H9 (cell line): ENCODE measurements at regions not wholly inside any gene's neighbourhood (a gene's known extent, or its start where the extent isn't known, plus 50 kb on each side); places are given as distances from the start of the nearest gene placed in this dataset.

Source experiments
- DNase-seq: peaks from one replicate; pipeline ENCODE4 v3.0.0-alpha.2; 2017
- H2AFZ ChIP-seq: one replicate; pipeline ENCODE4 v1.6.1; 2013; ENCODE audit warnings: mild to moderate bottlenecking, low read length, control low read depth, moderate library complexity
- H2AK5ac ChIP-seq: 2 replicates; pipeline ENCODE4 v1.6.1; 2013; ENCODE audit warnings: low read length, control low read depth, mixed read lengths; ENCODE audit not compliant: insufficient read length
- H2BK120ac ChIP-seq: one replicate; pipeline ENCODE4 v1.6.1; 2013; ENCODE audit warnings: low read depth, mild to moderate bottlenecking, low read length, control low read depth, inconsistent platforms; ENCODE audit not compliant: poor library complexity, severe bottlenecking
- H2BK12ac ChIP-seq: 2 replicates; pipeline ENCODE4 v1.6.1; 2013; ENCODE audit warnings: low read length, control low read depth, mixed read lengths, low read depth; ENCODE audit not compliant: insufficient read length
- H2BK15ac ChIP-seq: 2 replicates; pipeline ENCODE4 v1.6.1; 2013; ENCODE audit warnings: low read depth, low read length, control low read depth
- H2BK20ac ChIP-seq: one replicate; pipeline ENCODE4 v1.6.1; 2013; ENCODE audit warnings: low read depth, mild to moderate bottlenecking, low read length, control low read depth, inconsistent platforms; ENCODE audit not compliant: poor library complexity, severe bottlenecking
- H2BK5ac ChIP-seq: 2 replicates; pipeline ENCODE4 v1.6.1; 2013; ENCODE audit warnings: low read length, control low read depth, mixed read lengths; ENCODE audit not compliant: insufficient read length
- H3K14ac ChIP-seq: 2 replicates; pipeline ENCODE4 v1.6.1; 2013; ENCODE audit warnings: low read length, control low read depth; ENCODE audit not compliant: insufficient read depth
- H3K18ac ChIP-seq: 2 replicates; pipeline ENCODE4 v1.6.1; 2013; ENCODE audit warnings: low read depth, mild to moderate bottlenecking, mixed read lengths, low read length, control low read depth; ENCODE audit not compliant: insufficient read length
- H3K23ac ChIP-seq: 2 replicates; pipeline ENCODE4 v1.6.1; 2013; ENCODE audit warnings: low read length, control low read depth, mixed read lengths, low read depth; ENCODE audit not compliant: insufficient read length
- H3K23me2 ChIP-seq: 2 replicates; pipeline ENCODE4 v1.6.1; 2013; ENCODE audit warnings: low read depth, mild to moderate bottlenecking, mixed read lengths, low read length, control low read depth; ENCODE audit not compliant: insufficient read length, poor library complexity, severe bottlenecking
- H3K27ac ChIP-seq: 2 replicates; pipeline ENCODE4 v1.5.1; 2013; ENCODE audit warnings: low read length, control low read depth, mixed read lengths, low read depth; ENCODE audit not compliant: insufficient read length
- H3K27me3 ChIP-seq: 2 replicates; pipeline ENCODE4 v1.6.1; 2013; ENCODE audit warnings: low read length, control low read depth, inconsistent platforms; ENCODE audit not compliant: insufficient read depth
- H3K4ac ChIP-seq: 2 replicates; pipeline ENCODE4 v1.6.1; 2013; ENCODE audit warnings: low read depth, mild to moderate bottlenecking, control low read depth, inconsistent platforms, low read length, moderate library complexity
- H3K4me1 ChIP-seq: 2 replicates; pipeline ENCODE4 v1.6.1; 2013; ENCODE audit warnings: low read length, control low read depth, inconsistent platforms; ENCODE audit not compliant: insufficient read depth
- H3K4me2 ChIP-seq: 2 replicates; pipeline ENCODE4 v1.6.1; 2013; ENCODE audit warnings: low read length, control low read depth, mixed read lengths; ENCODE audit not compliant: insufficient read length, insufficient read depth
- H3K56ac ChIP-seq: 2 replicates; pipeline ENCODE4 v1.6.1; 2013; ENCODE audit warnings: low read depth, mild to moderate bottlenecking, mixed read lengths, low read length, control low read depth; ENCODE audit not compliant: insufficient read length
- H3K79me1 ChIP-seq: 2 replicates; pipeline ENCODE4 v1.6.1; 2013; ENCODE audit warnings: low read depth, mild to moderate bottlenecking, moderate library complexity, low read length, control low read depth, inconsistent platforms; ENCODE audit not compliant: insufficient read depth, poor library complexity, severe bottlenecking
- H3K79me2 ChIP-seq: 2 replicates; pipeline ENCODE4 v1.6.1; 2013; ENCODE audit warnings: low read length, control low read depth, inconsistent platforms; ENCODE audit not compliant: insufficient read depth
- H3K9ac ChIP-seq: 2 replicates; pipeline ENCODE4 v1.6.1; 2013; ENCODE audit warnings: low read length, control low read depth, mixed read lengths; ENCODE audit not compliant: insufficient read length; ENCODE audit errors: extremely low read depth
- H3K9me3 ChIP-seq: one replicate; pipeline ENCODE4 v1.6.1; 2013; ENCODE audit warnings: low read depth, low read length, inconsistent platforms; ENCODE audit not compliant: control insufficient read depth
- H3T11ph ChIP-seq: one replicate; pipeline ENCODE4 v1.6.1; 2013; ENCODE audit warnings: mild to moderate bottlenecking, low read length, control low read depth, inconsistent platforms
- H4K20me1 ChIP-seq: one replicate; pipeline ENCODE4 v1.6.1; 2013; ENCODE audit not compliant: control insufficient read depth, insufficient read length, insufficient read depth
- H4K5ac ChIP-seq: 2 replicates; pipeline ENCODE4 v1.6.1; 2013; ENCODE audit warnings: low read depth, mild to moderate bottlenecking, mixed read lengths, low read length, control low read depth; ENCODE audit not compliant: insufficient read length
- H4K8ac ChIP-seq: replicated peaks from 2 replicates; pipeline ENCODE4 v1.6.1; 2013; ENCODE audit warnings: low read length, control low read depth, mixed read lengths, low read depth; ENCODE audit not compliant: insufficient read length
- H4K91ac ChIP-seq: 2 replicates; pipeline ENCODE4 v1.6.1; 2013; ENCODE audit warnings: low read depth, mild to moderate bottlenecking, moderate library complexity, mixed read lengths, low read length, control low read depth; ENCODE audit not compliant: insufficient read length
- H3K27ac Mint-ChIP-seq, 3 experiments: 2 replicates in 2 of 3; 3 replicates in 1 of 3; pipeline ENCODE4 v1.8.0; 2020 to 2021; ENCODE audit warnings: mixed read lengths in 3 of 3, mild to moderate bottlenecking in 1 of 3, moderate library complexity in 1 of 3
- H3K27me3 Mint-ChIP-seq: 2 replicates; pipeline ENCODE4 v1.8.0; 2021; ENCODE audit warnings: low read depth, mild to moderate bottlenecking, moderate library complexity, mixed read lengths
- H3K36me3 Mint-ChIP-seq, 3 experiments: 2 replicates in 2 of 3; 3 replicates in 1 of 3; pipeline ENCODE4 v1.8.0; 2020 to 2021; ENCODE audit warnings: low read depth in 3 of 3, mixed read lengths in 3 of 3; ENCODE audit not compliant: insufficient read depth in 1 of 3
- H3K4me1 Mint-ChIP-seq, 2 experiments: 2 replicates each; pipeline ENCODE4 v1.8.0; 2020; ENCODE audit warnings: mixed read lengths in 2 of 2
- H3K4me3 Mint-ChIP-seq, 2 experiments: 2 replicates in 1 of 2; 3 replicates in 1 of 2; pipeline ENCODE4 v1.8.0; 2020 to 2021; ENCODE audit warnings: mild to moderate bottlenecking in 2 of 2, mixed read lengths in 2 of 2, moderate library complexity in 1 of 2
- H3K9me3 Mint-ChIP-seq, 2 experiments: 2 replicates in 1 of 2; 3 replicates in 1 of 2; pipeline ENCODE4 v1.8.0; 2020; ENCODE audit warnings: mild to moderate bottlenecking in 2 of 2, mixed read lengths in 2 of 2, moderate library complexity in 1 of 2
- CTCF ChIP-seq: fragments of 200-600 bp; sonication (generic); conservative IDR thresholded peaks from 3 replicates; pipeline ENCODE4 v1.8.0; 2021; ENCODE audit warnings: antibody characterized with exemption, mild to moderate bottlenecking
- WGBS: extraction: QIAGEN DNeasy Blood & Tissue Kit; methylation state at CpG from one replicate; pipeline ENCODE4 v1.1.7; 2013; ENCODE audit warnings: missing lambda C conversion rate, low lambda C conversion rate, mixed read lengths; ENCODE audit not compliant: insufficient read length; ENCODE audit errors: extremely low coverage; 5-methylcytosine and 5-hydroxymethylcytosine counted together

DNA sequence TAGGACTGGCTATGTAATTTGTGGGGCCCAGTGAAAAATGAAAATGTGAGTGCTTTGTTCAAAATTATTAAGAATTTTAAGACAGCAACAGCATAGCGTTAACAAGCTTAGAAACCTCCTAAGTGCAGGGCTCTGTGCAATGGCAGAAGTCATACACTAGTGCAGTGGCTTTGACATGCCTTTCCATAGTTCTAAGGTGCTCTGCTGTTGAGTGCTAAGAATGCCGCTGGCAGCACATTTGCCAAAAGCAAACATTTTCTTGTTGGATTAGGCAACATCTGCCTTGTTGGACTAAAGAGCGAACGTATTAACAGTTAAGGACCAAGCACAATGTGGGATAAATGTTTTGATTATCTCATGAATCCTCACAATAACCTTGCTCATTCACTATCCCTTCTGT is 244.9 kb upstream of the PDE3A start:
- H4K8ac ChIP-seq, result no peak overlapping the region
- H4K5ac ChIP-seq, result no peak overlapping the region

More for the DNA sequence above, 244.9 kb upstream of the PDE3A start:
- Histone ChIP-seq H2BK5ac (no peak overlapping the region), H3K4ac (no peak overlapping the region), H4K20me1 (no peaks in the 10 kb centered on the region), H3K27me3 (no peaks in the 10 kb centered on the region), H3K9me3 (no peaks in the 10 kb centered on the region), H2BK15ac (no peak overlapping the region), H2BK20ac (no peak overlapping the region), H4K91ac (no peak overlapping the region), H2AFZ (no peak overlapping the region), H3K4me2 (no peak overlapping the region), H3K14ac (no peak overlapping the region), H3K18ac (no peak overlapping the region), H3K23me2 (no peaks in the 10 kb centered on the region), H3K4me1 (no peaks in the 10 kb centered on the region), H2BK12ac (no peak overlapping the region), H2BK120ac (no peak overlapping the region), H2AK5ac (no peak overlapping the region), H3K9ac (no peak overlapping the region), H3K23ac (no peak overlapping the region), H3K56ac (no peak overlapping the region), H3T11ph (no peak overlapping the region), H3K79me1 (no peaks in the 10 kb centered on the region), H3K27ac (no peak overlapping the region), H3K79me2 (no peaks in the 10 kb centered on the region)
- Mint-ChIP-seq H3K4me1 (peaks cover 14 to 15% of the 10 kb centered on the region in 2 experiments), H3K36me3 (no peaks in the 10 kb centered on the region), H3K27me3 (no peaks in the 10 kb centered on the region), H3K9me3 (no peaks in the 10 kb centered on the region), H3K27ac (no peak overlapping the region), H3K4me3 (no peak overlapping the region)
- DNase-seq, result no peak
- no peak for TF ChIP-seq CTCF
- WGBS, result no CpG with 5 or more reads among the region's 4 CpGs
